PFSK-1 (cell line): ENCODE measurements at regions not wholly inside any gene's neighbourhood (a gene's known extent, or its start where the extent isn't known, plus 50 kb on each side); places are given as distances from the start of the nearest gene placed in this dataset.

ENCODE experiments used
- POLR2AphosphoS5 ChIP-seq: IDR thresholded peaks from 2 replicates; pipeline ENCODE4 v1.6.1; 2012; ENCODE audit warnings: low read depth, mild to moderate bottlenecking, control low read depth, low read length, moderate library complexity
- REST ChIP-seq, 2 experiments: IDR thresholded peaks; 2 replicates each; pipeline versions ENCODE4 v1.6.1 to v1.8.0; 2011 to 2012; ENCODE audit warnings: low read depth in 2 of 2, low read length in 2 of 2, control low read depth in 1 of 2, inconsistent platforms in 1 of 2, mild to moderate bottlenecking in 1 of 2, moderate library complexity in 1 of 2; ENCODE audit not compliant: insufficient read depth in 1 of 2
- SIN3A ChIP-seq: IDR thresholded peaks from 2 replicates; pipeline ENCODE4 v1.6.1; 2012; ENCODE audit warnings: mild to moderate bottlenecking, low read length, moderate library complexity, borderline replicate concordance; ENCODE audit not compliant: insufficient read depth

DNA sequence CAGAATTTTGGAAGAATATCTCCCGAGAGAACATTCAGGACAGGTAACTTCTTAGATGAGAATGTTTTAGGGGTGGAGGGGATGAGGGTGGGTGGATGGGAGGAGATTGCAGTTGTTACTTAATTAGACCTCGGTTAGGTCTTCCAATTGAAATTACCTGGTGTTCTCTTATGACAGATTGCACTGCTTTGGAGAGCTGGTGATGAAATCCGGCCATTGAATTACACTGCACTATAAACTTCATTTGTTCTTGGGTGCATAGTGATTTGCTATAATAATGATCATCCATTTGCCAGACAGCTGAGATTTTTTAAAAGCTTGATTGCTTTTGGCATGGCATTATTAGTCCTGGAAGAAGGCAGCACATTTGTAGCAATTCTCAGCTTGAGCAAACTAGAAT is 427.6 kb downstream of the GBA3 start:
- TF ChIP-seq POLR2AphosphoS5 (no peak), SIN3A (no peak), REST (IDR thresholded peaks at IDR 0.05; ENCODE audit: insufficient read depth in 1 of 2, low read depth in 2 of 2, low read length in 2 of 2) (no peak)
